HUES6 (cell line): ENCODE measurements at regions not wholly inside any gene's neighbourhood (a gene's known extent, or its start where the extent isn't known, plus 50 kb on each side); places are given as distances from the start of the nearest gene placed in this dataset.
"Not testable (repeated sequence)": the region's sequence is repeated elsewhere in the genome, so short reads cannot be mapped to it uniquely, and the experiment has no call there.

ENCODE experiments used
- H3K27ac ChIP-seq: 2 replicates; pipeline ENCODE4 v1.7.0; 2013; ENCODE audit warnings: low read depth, mild to moderate bottlenecking, low read length, inconsistent platforms
- H3K27me3 ChIP-seq: 2 replicates; pipeline ENCODE4 v1.6.1; 2013; ENCODE audit warnings: low read length; ENCODE audit not compliant: control insufficient read depth, insufficient read depth
- H3K36me3 ChIP-seq: 2 replicates; pipeline ENCODE4 v1.6.1; 2013; ENCODE audit warnings: low read length; ENCODE audit not compliant: control insufficient read depth, insufficient read depth
- H3K4me1 ChIP-seq: 2 replicates; pipeline ENCODE4 v1.6.1; 2013; ENCODE audit warnings: low read length; ENCODE audit not compliant: control insufficient read depth, insufficient read depth
- H3K4me3 ChIP-seq: 2 replicates; pipeline ENCODE4 v1.5.1; 2013; ENCODE audit warnings: low read depth, low read length
- H3K9ac ChIP-seq: one replicate; pipeline ENCODE4 v1.6.1; 2013; ENCODE audit warnings: mild to moderate bottlenecking, low read length
- H3K9me3 ChIP-seq: 2 replicates; pipeline ENCODE4 v1.6.1; 2013; ENCODE audit warnings: low read depth, low read length; ENCODE audit not compliant: control insufficient read depth, insufficient read depth

GRCh38 chr6:90895299-90896074 lies 308.6 kb upstream of the MAP3K7 start:
- H3K4me3 ChIP-seq, result no peak overlapping the region
- no peak overlapping the region for H3K9ac ChIP-seq
- no peaks in the 10 kb centered on the region for H3K36me3 ChIP-seq
- no peaks in the 10 kb centered on the region for H3K9me3 ChIP-seq
- peaks cover 23% of the 10 kb centered on the region for H3K4me1 ChIP-seq
- no peaks in the 10 kb centered on the region for H3K27me3 ChIP-seq
- no peak overlapping the region for H3K27ac ChIP-seq

GRCh38 chr6:90894285-90895130 lies 307.6 kb upstream of the MAP3K7 start:
- H3K36me3 ChIP-seq, result no peaks in the 10 kb centered on the region
- H3K9ac ChIP-seq, result no peak overlapping the region
- no peak overlapping the region for H3K27ac ChIP-seq
- H3K27me3 ChIP-seq, result no peaks in the 10 kb centered on the region
- H3K4me3 ChIP-seq, result no peak overlapping the region
- no peaks in the 10 kb centered on the region for H3K9me3 ChIP-seq
- peaks cover 26% of the 10 kb centered on the region for H3K4me1 ChIP-seq

GRCh38 chr6:90893400-90893799 lies 306.5 kb upstream of the MAP3K7 start:
- Histone ChIP-seq H3K9me3 (no peaks in the 10 kb centered on the region), H3K4me1 (peaks cover 26% of the 10 kb centered on the region), H3K4me3 (no peak overlapping the region), H3K36me3 (no peaks in the 10 kb centered on the region), H3K27me3 (no peaks in the 10 kb centered on the region), H3K27ac (no peak overlapping the region), H3K9ac (no peak overlapping the region)

- H3K27ac ChIP-seq, result no peak overlapping the region
- no peaks in the 10 kb centered on the region for H3K36me3 ChIP-seq
- no peaks in the 10 kb centered on the region for H3K9me3 ChIP-seq
- no peaks in the 10 kb centered on the region for H3K27me3 ChIP-seq
- no peak overlapping the region for H3K4me3 ChIP-seq
- H3K4me1 ChIP-seq, result peaks cover 26% of the 10 kb centered on the region
- no peak overlapping the region for H3K9ac ChIP-seq
Observed at GRCh38 chr6:90892271-90892670, 305.4 kb upstream of the MAP3K7 start.

- no peak overlapping the region for H3K4me3 ChIP-seq
- H3K9me3 ChIP-seq, result no peaks in the 10 kb centered on the region
- H3K27ac ChIP-seq, result no peak overlapping the region
- H3K36me3 ChIP-seq, result no peaks in the 10 kb centered on the region
- peaks cover 25% of the 10 kb centered on the region for H3K4me1 ChIP-seq
- H3K9ac ChIP-seq, result no peak overlapping the region
- no peaks in the 10 kb centered on the region for H3K27me3 ChIP-seq
Observed at GRCh38 chr6:90891355-90891754, 304.5 kb upstream of the MAP3K7 start.

- no peaks in the 10 kb centered on the region for H3K36me3 ChIP-seq
- no peaks in the 10 kb centered on the region for H3K9me3 ChIP-seq
- H3K27me3 ChIP-seq, result no peaks in the 10 kb centered on the region
- H3K9ac ChIP-seq, result no peak overlapping the region
- H3K4me3 ChIP-seq, result no peak overlapping the region
- no peak overlapping the region for H3K27ac ChIP-seq
- H3K4me1 ChIP-seq, result peaks cover 25% of the 10 kb centered on the region
Observed at GRCh38 chr6:90890683-90891330, 303.9 kb upstream of the MAP3K7 start.

- H3K4me3 ChIP-seq, result no peak overlapping the region
- H3K36me3 ChIP-seq, result no peaks in the 10 kb centered on the region
Observed at GRCh38 chr6:90887764-90888163, 300.9 kb upstream of the MAP3K7 start.

GRCh38 chr6:90885611-90886056 lies 298.8 kb upstream of the MAP3K7 start:
- Histone ChIP-seq H3K4me3 (no peak overlapping the region; the same call in 1 of the 2 replicates), H3K9me3 (peaks cover 9% of the 10 kb centered on the region; the same call in 1 of the 2 replicates), H3K9ac (peak overlapping the region; percentile 51), H3K27ac (peak overlapping the region; percentile 65; the same call in 1 of the 2 replicates), H3K4me1 (peaks cover 20% of the 10 kb centered on the region), H3K36me3 (no peaks in the 10 kb centered on the region), H3K27me3 (no peaks in the 10 kb centered on the region)

More at GRCh38 chr6:90887764-90888163, 300.9 kb upstream of the MAP3K7 start:
- no peak overlapping the region for H3K9ac ChIP-seq
- no peak overlapping the region for H3K27ac ChIP-seq
- peaks cover 36% of the 10 kb centered on the region for H3K4me1 ChIP-seq
- H3K27me3 ChIP-seq, result no peaks in the 10 kb centered on the region
- H3K9me3 ChIP-seq, result peaks cover 6% of the 10 kb centered on the region; the same call in 1 of the 2 replicates

GRCh38 chr6:90885137-90885536 lies 298.3 kb upstream of the MAP3K7 start:
- peak overlapping the region; percentile 65; the same call in 1 of the 2 replicates for H3K27ac ChIP-seq
- peaks cover 15% of the 10 kb centered on the region for H3K4me1 ChIP-seq
- not testable (repeated sequence) for H3K9ac ChIP-seq, H3K36me3 ChIP-seq, H3K4me3 ChIP-seq, H3K27me3 ChIP-seq, H3K9me3 ChIP-seq

- Histone ChIP-seq H3K27ac (no peak overlapping the region), H3K36me3 (no peaks in the 10 kb centered on the region), H3K27me3 (no peaks in the 10 kb centered on the region), H3K9me3 (peaks cover 12% of the 10 kb centered on the region; the same call in 1 of the 2 replicates), H3K9ac (no peak overlapping the region), H3K4me1 (peaks cover 4% of the 10 kb centered on the region; the same call in 1 of the 2 replicates), H3K4me3 (no peak overlapping the region)
Observed at GRCh38 chr6:90877616-90878015, 290.7 kb upstream of the MAP3K7 start.
